ENCODE measurements at regions not wholly inside any gene's neighbourhood (a gene's known extent, or its start where the extent isn't known, plus 50 kb on each side); places are given as distances from the start of the nearest gene placed in this dataset.

DNA sequence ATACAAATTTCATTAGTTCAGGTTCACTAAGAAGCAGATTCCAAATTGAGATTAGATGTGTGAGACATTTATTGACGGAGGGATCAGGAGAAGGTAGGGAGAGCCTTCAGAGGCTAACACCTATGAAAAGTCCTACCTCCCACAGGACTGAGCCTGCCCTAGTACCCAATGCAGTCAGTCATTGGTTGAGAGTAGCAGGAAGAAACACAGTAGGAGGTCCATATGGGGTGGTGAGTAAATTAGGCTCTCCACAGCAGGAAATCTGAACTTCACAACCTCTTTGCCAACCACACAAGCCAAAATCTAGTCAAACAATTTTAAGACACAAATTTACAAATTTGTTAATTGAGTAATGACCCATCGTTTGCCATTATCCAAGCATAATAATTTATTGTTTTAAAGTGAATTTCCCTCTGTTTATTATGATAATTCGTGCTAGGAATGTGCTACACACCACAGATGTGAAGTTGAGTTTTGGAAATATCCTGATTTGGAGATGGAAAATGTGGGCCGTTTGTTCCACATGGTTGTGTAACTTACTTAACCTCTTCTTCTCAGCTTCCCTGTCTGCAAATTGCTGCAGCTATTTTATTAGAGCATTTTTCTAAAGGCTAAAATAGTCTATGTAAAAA lies 542.1 kb downstream of the ETS1 start:
- no peaks in the 10 kb centered on the region for H3K79me2 ChIP-seq (replicated peaks; ENCODE audit: insufficient read depth, low read length)
- no peak overlapping the region for H3K9ac ChIP-seq (ENCODE audit: low read length)
- TF ChIP-seq MXI1 (conservative IDR thresholded peaks at IDR 0.05; ENCODE audit: poor library complexity, severe bottlenecking) (no peak), SMC3 (conservative IDR thresholded peaks at IDR 0.05; ENCODE audit: poor library complexity) (no peak), POLR2AphosphoS5 (IDR thresholded peaks at IDR 0.05) (no peak), RAD21 (conservative IDR thresholded peaks at IDR 0.05) (no peak), REST (IDR thresholded peaks at IDR 0.05; ENCODE audit: borderline replicate concordance) (no peak), EZH2 (IDR thresholded peaks at IDR 0.05; ENCODE audit: borderline replicate concordance, insufficient read depth, low read length, poor library complexity, severe bottlenecking) (no peak), EP300 (conservative IDR thresholded peaks at IDR 0.05; ENCODE audit: poor library complexity, severe bottlenecking) (no peak), TAF1 (IDR thresholded peaks at IDR 0.05; ENCODE audit: low read depth) (no peak)
- TF ChIP-seq, protein P1, sequence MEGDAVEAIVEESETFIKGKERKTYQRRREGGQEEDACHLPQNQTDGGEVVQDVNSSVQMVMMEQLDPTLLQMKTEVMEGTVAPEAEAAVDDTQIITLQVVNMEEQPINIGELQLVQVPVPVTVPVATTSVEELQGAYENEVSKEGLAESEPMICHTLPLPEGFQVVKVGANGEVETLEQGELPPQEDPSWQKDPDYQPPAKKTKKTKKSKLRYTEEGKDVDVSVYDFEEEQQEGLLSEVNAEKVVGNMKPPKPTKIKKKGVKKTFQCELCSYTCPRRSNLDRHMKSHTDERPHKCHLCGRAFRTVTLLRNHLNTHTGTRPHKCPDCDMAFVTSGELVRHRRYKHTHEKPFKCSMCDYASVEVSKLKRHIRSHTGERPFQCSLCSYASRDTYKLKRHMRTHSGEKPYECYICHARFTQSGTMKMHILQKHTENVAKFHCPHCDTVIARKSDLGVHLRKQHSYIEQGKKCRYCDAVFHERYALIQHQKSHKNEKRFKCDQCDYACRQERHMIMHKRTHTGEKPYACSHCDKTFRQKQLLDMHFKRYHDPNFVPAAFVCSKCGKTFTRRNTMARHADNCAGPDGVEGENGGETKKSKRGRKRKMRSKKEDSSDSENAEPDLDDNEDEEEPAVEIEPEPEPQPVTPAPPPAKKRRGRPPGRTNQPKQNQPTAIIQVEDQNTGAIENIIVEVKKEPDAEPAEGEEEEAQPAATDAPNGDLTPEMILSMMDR (IDR thresholded peaks at IDR 0.05; ENCODE audit: poor library complexity, severe bottlenecking), result no peak
- H3K36me3 ChIP-seq (ENCODE audit: insufficient read depth, low read length), result no peaks in the 10 kb centered on the region
- H3K4me3 ChIP-seq (ENCODE audit: low read length), result no peak overlapping the region
- no peak overlapping the region for H3K27ac ChIP-seq (ENCODE audit: low read length)
- no peaks in the 10 kb centered on the region for H3K9me3 ChIP-seq (ENCODE audit: low read length)
- H3K9me2 ChIP-seq (ENCODE audit: insufficient read depth, low read length), result no peaks in the 10 kb centered on the region
- no peaks in the 10 kb centered on the region for H4K20me1 ChIP-seq (ENCODE audit: insufficient read depth)
- H2AFZ ChIP-seq (ENCODE audit: low read depth, low read length), result no peak overlapping the region
- H3K4me2 ChIP-seq (ENCODE audit: low read length), result no peak overlapping the region
- H3F3A ChIP-seq (ENCODE audit: insufficient read depth, low read length, poor library complexity, severe bottlenecking), result no peaks in the 10 kb centered on the region
- H3K27me3 ChIP-seq (ENCODE audit: insufficient read depth, low read depth, low read length), result no peaks in the 10 kb centered on the region

DNA sequence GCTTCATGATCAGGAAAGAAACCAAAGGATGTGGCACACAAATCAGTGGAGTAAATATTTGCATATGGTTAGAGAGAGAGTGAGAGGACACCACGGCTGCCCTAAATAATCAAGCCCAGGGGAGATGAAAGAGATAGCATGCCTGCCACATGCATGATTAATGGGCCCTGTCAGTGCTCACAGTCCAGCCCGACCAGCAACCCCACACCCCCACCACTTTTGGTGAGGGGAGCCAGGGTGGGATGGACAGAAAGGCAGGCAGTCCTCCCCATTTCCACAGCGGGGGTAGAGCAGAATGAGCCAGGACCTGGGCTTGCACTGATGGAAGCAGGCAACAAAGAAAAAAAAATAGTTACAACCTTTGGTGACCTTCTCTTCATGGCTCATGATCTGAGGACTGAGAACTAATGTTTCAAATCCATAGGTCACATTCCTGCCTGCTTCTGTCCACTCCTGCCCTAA lies 545.0 kb downstream of the ETS1 start:
- Histone ChIP-seq H3K36me3 (ENCODE audit: insufficient read depth, low read length) (no peaks in the 10 kb centered on the region), H3K79me2 (replicated peaks; ENCODE audit: insufficient read depth, low read length) (no peaks in the 10 kb centered on the region), H2AFZ (ENCODE audit: low read depth, low read length) (no peak overlapping the region), H3K27ac (ENCODE audit: low read length) (no peak overlapping the region), H3F3A (ENCODE audit: insufficient read depth, low read length, poor library complexity, severe bottlenecking) (no peaks in the 10 kb centered on the region), H3K27me3 (ENCODE audit: insufficient read depth, low read depth, low read length) (no peaks in the 10 kb centered on the region), H3K9me2 (ENCODE audit: insufficient read depth, low read length) (no peaks in the 10 kb centered on the region), H3K4me3 (ENCODE audit: low read length) (no peak overlapping the region), H3K4me2 (ENCODE audit: low read length) (no peak overlapping the region), H3K9ac (ENCODE audit: low read length) (no peak overlapping the region), H3K9me3 (ENCODE audit: low read length) (no peaks in the 10 kb centered on the region), H4K20me1 (ENCODE audit: insufficient read depth) (no peaks in the 10 kb centered on the region)
- TF ChIP-seq EZH2 (IDR thresholded peaks at IDR 0.05; ENCODE audit: borderline replicate concordance, insufficient read depth, low read length, poor library complexity, severe bottlenecking) (no peak), TAF1 (IDR thresholded peaks at IDR 0.05; ENCODE audit: low read depth) (no peak), SMC3 (conservative IDR thresholded peaks at IDR 0.05; ENCODE audit: poor library complexity) (no peak), RAD21 (conservative IDR thresholded peaks at IDR 0.05) (no peak), REST (IDR thresholded peaks at IDR 0.05; ENCODE audit: borderline replicate concordance) (no peak), MXI1 (conservative IDR thresholded peaks at IDR 0.05; ENCODE audit: poor library complexity, severe bottlenecking) (no peak), POLR2AphosphoS5 (IDR thresholded peaks at IDR 0.05) (no peak), EP300 (conservative IDR thresholded peaks at IDR 0.05; ENCODE audit: poor library complexity, severe bottlenecking) (no peak)
- TF ChIP-seq, protein P1 (IDR thresholded peaks at IDR 0.05; ENCODE audit: poor library complexity, severe bottlenecking), result no peak
